WTC11 (cell line): ENCODE measurements at regions not wholly inside any gene's neighbourhood (a gene's known extent, or its start where the extent isn't known, plus 50 kb on each side); places are given as distances from the start of the nearest gene placed in this dataset.

Experiments
- ATAC-seq: fragments of 200-7000 bp; cut with Tn5 transposase; 2 replicates; pipeline ENCODE4 v1.10.0; 2021; ENCODE audit warnings: mild to moderate bottlenecking, moderate library complexity
- CTCF ChIA-PET: fragments of 300-600 bp; sonication (Branson Sonifier 250); formaldehyde crosslinking; loops from one replicate; lab custom pipeline; 2021; ENCODE audit warnings: antibody characterized with exemption; lab: Charles Lee
- POLR2A ChIA-PET: fragments of 350-600 bp; sonication (Branson Sonifier 250); formaldehyde crosslinking; loops from one replicate; lab custom pipeline; 2021; ENCODE audit warnings: antibody characterized with exemption; lab: Charles Lee
- DNase-seq: peaks from one replicate; pipeline ENCODE4 v3.0.0; 2021; ENCODE audit warnings: low spot score
- H3K27ac Mint-ChIP-seq: 2 replicates; pipeline ENCODE4 v1.8.0; 2021; ENCODE audit warnings: mixed read lengths
- H3K27me3 Mint-ChIP-seq: 2 replicates; pipeline ENCODE4 v1.8.0; 2021; ENCODE audit warnings: low read depth, mild to moderate bottlenecking, moderate library complexity, mixed read lengths
- H3K36me3 Mint-ChIP-seq: 2 replicates; pipeline ENCODE4 v1.8.0; 2021; ENCODE audit warnings: mixed read lengths
- H3K4me1 Mint-ChIP-seq: 2 replicates; pipeline ENCODE4 v1.8.0; 2022; ENCODE audit warnings: mixed read lengths
- H3K4me3 Mint-ChIP-seq: 2 replicates; pipeline ENCODE4 v1.8.0; 2021; ENCODE audit warnings: mild to moderate bottlenecking, moderate library complexity, mixed read lengths
- H3K9me3 Mint-ChIP-seq: 2 replicates; pipeline ENCODE4 v1.8.0; 2021; ENCODE audit warnings: mixed read lengths
- CDX4 ChIP-seq: fragments of 250-450 bp; sonication (Bioruptor Pico); IDR thresholded peaks from 2 replicates; pipeline ENCODE4 v1.9.0; 2021; ENCODE audit warnings: moderate library complexity, mild to moderate bottlenecking, inconsistent platforms, borderline replicate concordance
- CREM ChIP-seq: sonication (generic); formaldehyde crosslinking; IDR thresholded peaks from 2 replicates; pipeline ENCODE4 v1.8.1; 2022; ENCODE audit warnings: mild to moderate bottlenecking, missing genetic modification reagents, moderate library complexity
- ELF4 ChIP-seq: sonication (generic); formaldehyde crosslinking; IDR thresholded peaks from 2 replicates; pipeline ENCODE4 v1.8.1; 2022; ENCODE audit warnings: low read depth, mild to moderate bottlenecking, moderate library complexity, missing genetic modification reagents
- FOXP1 ChIP-seq: sonication (generic); formaldehyde crosslinking; IDR thresholded peaks from 2 replicates; pipeline ENCODE4 v1.8.0; 2022; ENCODE audit warnings: missing genetic modification reagents, mild to moderate bottlenecking, moderate library complexity, borderline replicate concordance
- FOXP4 ChIP-seq: sonication (generic); formaldehyde crosslinking; IDR thresholded peaks from 2 replicates; pipeline ENCODE4 v1.8.0; 2022; ENCODE audit warnings: mild to moderate bottlenecking, missing genetic modification reagents
- KAT7 ChIP-seq: sonication (generic); formaldehyde crosslinking; IDR thresholded peaks from 2 replicates; pipeline ENCODE4 v1.8.1; 2023; ENCODE audit warnings: missing genetic modification reagents, mild to moderate bottlenecking, borderline replicate concordance
- NFATC4 ChIP-seq: fragments of 250-450 bp; sonication (Bioruptor Pico); IDR thresholded peaks from 2 replicates; pipeline ENCODE4 v1.9.0; 2021; ENCODE audit warnings: mild to moderate bottlenecking
- NFE2L1 ChIP-seq: sonication (generic); formaldehyde crosslinking; IDR thresholded peaks from 2 replicates; pipeline ENCODE4 v1.8.1; 2023; ENCODE audit warnings: missing genetic modification reagents
- NR1H2 ChIP-seq: sonication (generic); formaldehyde crosslinking; IDR thresholded peaks from 2 replicates; pipeline ENCODE4 v1.9.0; 2021; ENCODE audit warnings: mild to moderate bottlenecking, moderate library complexity, missing genetic modification reagents
- PRRX2 ChIP-seq: fragments of 250-450 bp; sonication (Bioruptor Pico); IDR thresholded peaks from 2 replicates; pipeline ENCODE4 v1.8.0; 2021; ENCODE audit warnings: mild to moderate bottlenecking
- RELA ChIP-seq: sonication (generic); formaldehyde crosslinking; IDR thresholded peaks from 2 replicates; pipeline ENCODE4 v1.8.1; 2022; ENCODE audit warnings: missing genetic modification reagents, mild to moderate bottlenecking, borderline replicate concordance
- SMAD3 ChIP-seq: sonication (generic); formaldehyde crosslinking; IDR thresholded peaks from 2 replicates; pipeline ENCODE4 v1.8.0; 2022; ENCODE audit warnings: missing genetic modification reagents, mild to moderate bottlenecking, borderline replicate concordance
- STAT6 ChIP-seq: sonication (generic); formaldehyde crosslinking; conservative IDR thresholded peaks from 2 replicates; pipeline ENCODE4 v1.8.1; 2023; ENCODE audit warnings: mild to moderate bottlenecking, low read depth, missing genetic modification reagents, moderate library complexity
- TCF7 ChIP-seq: sonication (generic); formaldehyde crosslinking; IDR thresholded peaks from 2 replicates; pipeline ENCODE4 v1.8.0; 2022; ENCODE audit warnings: mild to moderate bottlenecking, low read depth, missing genetic modification reagents, moderate library complexity
- ZBTB43 ChIP-seq: sonication (generic); formaldehyde crosslinking; IDR thresholded peaks from 2 replicates; pipeline ENCODE4 v1.8.1; 2023; ENCODE audit warnings: mild to moderate bottlenecking, missing genetic modification reagents
- ZMAT4 ChIP-seq: fragments of 250-450 bp; sonication (Bioruptor Pico); IDR thresholded peaks from 2 replicates; pipeline ENCODE4 v1.9.0; 2021; ENCODE audit warnings: mild to moderate bottlenecking
- ZNF138 ChIP-seq: sonication (generic); formaldehyde crosslinking; conservative IDR thresholded peaks from 2 replicates; pipeline ENCODE4 v1.8.1; 2022; ENCODE audit warnings: mild to moderate bottlenecking, moderate library complexity, missing genetic modification reagents
- ZNF232 ChIP-seq: sonication (generic); formaldehyde crosslinking; IDR thresholded peaks from 2 replicates; pipeline ENCODE4 v1.8.0; 2022; ENCODE audit warnings: mild to moderate bottlenecking, missing genetic modification reagents
- ZNF425 ChIP-seq: fragments of 250-450 bp; sonication (Bioruptor Pico); conservative IDR thresholded peaks from 2 replicates; pipeline ENCODE4 v1.9.0; 2021; ENCODE audit warnings: mild to moderate bottlenecking
- ZNF671 ChIP-seq: fragments of 250-450 bp; sonication (Bioruptor Pico); IDR thresholded peaks from 2 replicates; pipeline ENCODE4 v1.8.0; 2021; ENCODE audit warnings: mild to moderate bottlenecking

- DNase-seq: no peak
- Mint-ChIP-seq H3K36me3 (no peaks in the 10 kb centered on the region), H3K9me3 (no peaks in the 10 kb centered on the region), H3K27ac (no peak overlapping the region), H3K4me3 (no peak overlapping the region), H3K4me1 (peaks cover 13% of the 10 kb centered on the region), H3K27me3 (no peaks in the 10 kb centered on the region)
- ATAC-seq: no peak
- CTCF ChIA-PET: no interaction called here
- POLR2A ChIA-PET: interaction anchor here (0.6 kb wide), 1 partner anchor 27 kb away, joined by 3 read pairs; no protein-coding TSS in a partner anchor
- no peak for TF ChIP-seq PRRX2 (CRISPR knock-in tag)
- TF ChIP-seq ZMAT4 (CRISPR knock-in tag): no peak
- no peak for TF ChIP-seq TCF7 (CRISPR knock-in tag)
- TF ChIP-seq KAT7: no peak
- no peak for TF ChIP-seq ZBTB43 (CRISPR knock-in tag)
- TF ChIP-seq ELF4 (CRISPR knock-in tag): no peak
- TF ChIP-seq FOXP1: no peak
- TF ChIP-seq ZNF671 (CRISPR knock-in tag): no peak
- TF ChIP-seq FOXP4 (CRISPR knock-in tag): no peak
- TF ChIP-seq NR1H2 (CRISPR knock-in tag): no peak
- no peak for TF ChIP-seq ZNF232 (CRISPR knock-in tag)
- TF ChIP-seq CDX4 (CRISPR knock-in tag): no peak
- TF ChIP-seq, all 79 proteins: peak for 0
Observed at GRCh38 chr3:76523337-76523736, 516.6 kb upstream of the ROBO2 start.

- no peak overlapping the region for H3K27ac Mint-ChIP-seq
- ATAC-seq: no peak
- no peaks in the 10 kb centered on the region for H3K36me3 Mint-ChIP-seq
- DNase-seq: no peak
- H3K9me3 Mint-ChIP-seq: no peaks in the 10 kb centered on the region
- ChIA-PET CTCF (no interaction called here), POLR2A (no interaction called here)
- no peak for TF ChIP-seq STAT6 (CRISPR knock-in tag)
- no peak for TF ChIP-seq FOXP1
- TF ChIP-seq ZNF138 (CRISPR knock-in tag): no peak
- TF ChIP-seq NFATC4 (CRISPR knock-in tag): no peak
- H3K4me1 Mint-ChIP-seq: peaks cover 20% of the 10 kb centered on the region
- no peak overlapping the region for H3K4me3 Mint-ChIP-seq
- no peaks in the 10 kb centered on the region for H3K27me3 Mint-ChIP-seq
Observed at GRCh38 chr3:76525726-76526125, 514.2 kb upstream of the ROBO2 start.

GRCh38 chr3:76527773-76528172, 512.1 kb upstream of the ROBO2 start:
- Mint-ChIP-seq H3K4me3 (no peak overlapping the region), H3K4me1 (peaks cover 20% of the 10 kb centered on the region), H3K36me3 (no peaks in the 10 kb centered on the region), H3K9me3 (no peaks in the 10 kb centered on the region), H3K27me3 (no peaks in the 10 kb centered on the region), H3K27ac (no peak overlapping the region)
- ChIA-PET CTCF (interaction anchor here (0.7 kb wide), 1 partner anchor 13 kb away, joined by 3 read pairs; no protein-coding TSS in a partner anchor), POLR2A (no interaction called here)
- DNase-seq: no peak
- no peak for ATAC-seq
- no peak for TF ChIP-seq RELA (CRISPR knock-in tag)
- no peak for TF ChIP-seq SMAD3
- TF ChIP-seq STAT6 (CRISPR knock-in tag): no peak
- TF ChIP-seq ZNF425: no peak
- TF ChIP-seq CREM: no peak
- TF ChIP-seq NFE2L1: no peak
- TF ChIP-seq ZMAT4 (CRISPR knock-in tag): no peak
- TF ChIP-seq TCF7 (CRISPR knock-in tag): no peak
